Cerebellar cortex (tissue), 1 donor: ENCODE measurements at regions not wholly inside any gene's neighbourhood (a gene's known extent, or its start where the extent isn't known, plus 50 kb on each side); places are given as distances from the start of the nearest gene placed in this dataset.
"Not testable (repeated sequence)": the region's sequence is repeated elsewhere in the genome, so short reads cannot be mapped to it uniquely, and the experiment has no call there.

ENCODE experiments used
- DNase-seq: peaks from one replicate; pipeline ENCODE4 v3.0.0-alpha.2; 2015; ENCODE audit warnings: low spot score

DNA sequence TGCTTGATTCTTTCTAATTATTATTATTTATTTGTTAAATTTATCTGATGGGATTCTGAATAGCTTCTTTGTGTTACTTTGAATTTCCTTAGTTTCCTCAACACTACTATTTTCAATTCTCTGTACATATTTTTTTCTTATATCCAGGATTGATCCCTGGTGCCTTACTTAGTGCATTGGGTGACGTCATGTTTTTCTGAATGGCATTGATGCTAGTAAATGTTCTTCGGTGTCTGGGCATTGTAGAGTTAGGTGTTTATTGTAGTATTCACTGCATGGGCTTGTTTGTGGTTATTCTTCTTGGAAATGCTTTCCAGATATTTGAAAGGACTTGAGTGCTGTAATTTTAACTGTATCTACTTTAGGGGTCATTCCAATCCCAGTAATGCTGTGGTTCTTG, 938.1 kb downstream of the FAM133A start:
- no peak for DNase-seq

GRCh38 chrX:94633237-94633636, 959.2 kb downstream of the FAM133A start:
- no peak for DNase-seq

DNA sequence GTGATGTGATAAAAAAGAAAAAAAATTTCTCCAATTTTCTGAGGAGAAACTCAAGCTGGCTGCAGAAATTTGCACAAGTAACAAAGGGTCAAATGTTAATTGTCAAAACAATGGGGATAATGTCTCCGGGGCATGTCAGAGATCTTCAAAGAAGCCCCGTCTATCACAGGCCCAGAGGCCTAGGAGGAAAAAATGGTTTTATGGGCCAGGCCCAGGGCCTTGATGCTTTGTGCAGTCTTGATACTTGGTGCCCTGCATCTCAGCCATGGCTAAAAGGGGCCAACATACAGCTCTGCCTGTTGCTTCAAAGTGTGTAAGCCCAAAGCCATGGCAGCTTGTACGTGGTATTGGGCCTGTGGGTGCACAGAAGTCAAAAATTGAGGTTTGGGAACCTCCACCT, 961.0 kb downstream of the FAM133A start:
- DNase-seq: no peak

- DNase-seq: no peak
Observed at GRCh38 chrX:94645726-94646125, 971.7 kb downstream of the FAM133A start.

- DNase-seq: no peak
Observed at GRCh38 chrX:94655180-94655579, 981.2 kb downstream of the FAM133A start.

DNA sequence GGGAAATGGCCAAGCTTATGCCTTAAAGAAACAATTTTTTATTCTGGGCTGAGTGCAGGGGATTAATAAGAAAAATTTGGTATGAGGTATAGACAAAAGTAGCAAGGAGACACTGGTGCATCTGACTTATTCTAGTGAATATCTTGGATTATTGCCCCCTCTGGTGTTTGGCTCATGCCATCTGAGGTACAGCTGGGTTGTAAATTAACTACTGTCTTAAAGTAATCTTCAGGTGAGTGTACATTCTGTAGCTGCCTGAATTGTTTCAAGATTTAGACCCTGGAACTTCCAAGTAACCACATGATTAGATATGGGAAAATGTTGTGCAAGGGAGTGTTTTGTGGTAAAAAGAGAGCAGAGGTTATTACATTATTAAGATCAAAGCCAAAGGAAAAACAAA, 988.7 kb downstream of the FAM133A start:
- DNase-seq: no peak

GRCh38 chrX:94676285-94676684, 1002.3 kb downstream of the FAM133A start:
- no peak for DNase-seq

GRCh38 chrX:94686071-94686470, 1012.1 kb downstream of the FAM133A start:
- no peak for DNase-seq

- DNase-seq: no peak
Observed at GRCh38 chrX:94695910-94696309, 1021.9 kb downstream of the FAM133A start.

DNA sequence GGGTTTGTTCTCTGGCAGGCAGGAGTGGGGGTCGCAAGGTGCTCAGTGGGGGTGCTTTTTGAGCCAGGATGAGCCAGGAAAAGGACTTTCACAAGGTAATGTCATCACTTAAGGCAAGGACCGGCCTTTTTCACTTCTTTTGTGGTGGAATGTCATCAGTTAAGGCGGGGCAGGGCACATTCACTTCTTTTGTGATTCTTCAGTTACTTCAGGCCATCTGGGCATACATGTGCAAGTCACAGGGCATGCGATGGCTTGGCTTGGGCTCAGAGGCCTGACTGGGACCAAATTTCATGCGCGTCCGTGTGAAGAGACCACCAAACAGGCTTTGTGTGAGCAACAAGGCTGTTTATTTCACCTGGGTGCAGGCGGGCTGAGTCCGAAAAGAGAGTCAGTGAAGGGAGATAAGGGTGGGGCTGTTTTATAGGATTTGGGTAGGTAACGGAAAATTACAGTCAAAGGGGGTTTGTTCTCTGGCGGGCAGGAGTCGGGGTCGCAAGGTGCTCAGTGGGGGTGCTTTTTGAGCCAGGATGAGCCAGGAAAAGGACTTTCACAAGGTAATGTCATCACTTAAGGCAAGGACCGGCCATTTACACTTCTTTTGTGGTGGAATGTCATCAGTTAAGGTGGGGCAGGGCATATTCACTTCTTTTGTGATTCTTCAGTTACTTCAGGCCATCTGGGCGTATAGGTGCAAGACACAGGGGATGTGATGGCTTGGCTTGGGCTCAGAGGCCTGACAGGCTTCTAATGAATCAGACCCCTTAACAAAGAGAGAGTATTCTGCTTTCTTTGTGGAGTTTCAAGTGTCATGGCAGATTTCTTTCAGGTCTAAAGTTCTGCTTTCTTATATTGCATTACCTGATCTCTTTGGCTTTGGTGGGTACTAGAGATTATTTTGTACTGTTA, 1030.6 kb downstream of the FAM133A start:
- not testable (repeated sequence) for DNase-seq

GRCh38 chrX:94721386-94721785, 1047.4 kb downstream of the FAM133A start:
- no peak for DNase-seq

DNA sequence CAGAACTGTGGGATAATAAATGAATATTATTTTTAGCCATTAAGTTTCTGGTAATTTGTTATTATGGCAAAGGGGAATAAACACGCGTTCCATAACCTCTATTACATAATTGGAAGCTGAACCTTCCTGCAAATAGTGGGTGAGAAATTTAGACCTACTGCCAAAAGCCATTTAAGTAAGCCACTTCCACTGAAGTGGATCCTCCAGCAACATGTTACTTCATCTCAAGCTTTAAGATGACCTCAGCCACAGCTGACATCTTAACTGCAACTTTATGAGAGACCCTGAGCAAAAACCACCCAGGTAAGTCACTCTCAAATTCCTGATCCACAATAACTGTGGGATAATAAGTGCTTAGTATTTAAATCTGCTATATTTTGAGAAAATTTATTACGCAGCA, 1048.6 kb downstream of the FAM133A start:
- no peak for DNase-seq

- DNase-seq: no peak
Observed at GRCh38 chrX:94742772-94743171, 1068.8 kb downstream of the FAM133A start.

- DNase-seq: no peak
Observed at GRCh38 chrX:94743478-94743877, 1069.5 kb downstream of the FAM133A start.

GRCh38 chrX:94744786-94745185, 1070.8 kb downstream of the FAM133A start:
- no peak for DNase-seq

DNA sequence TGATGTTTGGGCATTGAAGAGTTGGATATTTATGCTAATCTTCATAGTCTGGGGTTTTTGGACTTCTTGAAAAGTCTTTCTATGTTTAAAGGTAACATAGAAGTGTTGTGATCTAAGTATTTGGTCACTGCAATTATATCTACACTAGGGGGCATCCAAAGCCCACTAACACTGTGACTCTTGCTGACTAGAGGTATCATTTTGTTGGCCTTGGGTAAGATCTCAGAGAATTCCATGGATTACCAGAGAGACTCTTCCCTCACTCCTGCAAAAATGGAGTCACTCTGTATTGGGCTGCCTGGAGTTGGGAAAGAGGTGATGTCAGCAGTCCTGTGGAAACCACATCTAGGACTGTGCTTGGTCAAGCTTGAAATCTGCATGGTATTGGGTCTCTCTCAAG, 1077.6 kb downstream of the FAM133A start:
- no peak for DNase-seq

GRCh38 chrX:94752434-94753169, 1078.6 kb downstream of the FAM133A start:
- DNase-seq: no peak

DNA sequence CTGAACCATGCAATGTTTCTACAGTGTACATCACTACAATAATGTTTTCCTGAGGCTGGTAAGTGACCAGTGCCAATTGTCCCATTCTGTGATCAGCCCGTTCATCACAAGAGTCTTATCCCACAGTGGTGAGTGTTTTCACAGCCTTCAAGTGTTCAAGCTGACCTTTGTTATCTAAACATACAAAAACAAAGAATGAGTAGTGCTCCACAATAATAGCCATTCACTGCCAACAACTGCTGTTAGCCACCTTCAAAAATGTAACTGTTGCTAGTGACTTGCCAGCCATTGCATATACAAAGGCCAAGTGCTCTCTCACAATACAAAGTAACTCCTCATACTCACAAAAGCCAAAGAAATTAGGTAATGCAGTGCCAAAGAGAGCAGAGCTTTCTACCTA, 1084.1 kb downstream of the FAM133A start:
- no peak for DNase-seq

GRCh38 chrX:94775640-94776039, 1101.6 kb downstream of the FAM133A start:
- no peak for DNase-seq

DNA sequence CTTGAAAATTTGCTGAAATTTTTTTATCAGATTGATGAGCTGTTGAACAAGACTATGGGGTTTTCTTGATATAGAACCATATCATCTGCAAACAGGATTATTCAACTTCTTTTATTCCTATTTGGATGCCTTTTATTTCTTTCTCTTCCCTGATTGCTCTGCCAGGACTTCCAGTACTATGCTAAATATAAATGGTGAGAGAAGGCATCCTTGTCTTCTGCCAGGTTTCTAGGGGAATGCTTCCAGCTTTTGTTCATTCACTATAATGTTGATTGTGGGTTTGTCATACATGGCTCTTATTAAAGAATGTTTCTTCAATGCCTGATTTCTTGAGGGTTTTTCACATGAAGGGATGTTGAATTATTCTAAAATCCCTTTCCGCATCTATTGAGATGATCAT, 1139.5 kb downstream of the FAM133A start:
- DNase-seq: no peak

DNA sequence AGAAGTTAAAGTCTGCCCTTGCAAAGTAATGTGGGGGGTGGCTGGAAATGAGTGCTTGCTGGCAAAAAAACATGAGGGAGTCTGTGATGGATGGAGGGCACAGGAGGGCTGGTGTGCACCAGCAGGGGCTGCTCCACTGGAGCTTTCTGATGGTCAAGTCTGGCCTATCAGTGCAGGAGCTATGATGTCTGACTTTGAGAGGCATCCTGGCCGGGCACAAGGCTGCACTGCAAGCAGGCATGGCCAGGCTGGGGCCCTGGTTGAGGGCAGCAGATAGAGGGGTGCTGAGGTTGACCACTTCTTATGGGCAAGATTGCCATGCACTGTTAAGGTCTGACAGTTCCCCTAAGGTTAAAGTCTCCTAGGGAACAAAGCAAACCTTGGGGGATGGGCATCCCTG, 1140.2 kb downstream of the FAM133A start:
- no peak for DNase-seq

- DNase-seq: no peak
Observed at GRCh38 chrX:94830717-94831116, 1156.7 kb downstream of the FAM133A start.

GRCh38 chrX:94831364-94831763, 1157.4 kb downstream of the FAM133A start:
- no peak for DNase-seq
